Large intestine (tissue), 3 donors: ENCODE measurements at regions not wholly inside any gene's neighbourhood (a gene's known extent, or its start where the extent isn't known, plus 50 kb on each side); places are given as distances from the start of the nearest gene placed in this dataset.
"Not testable (repeated sequence)": the region's sequence is repeated elsewhere in the genome, so short reads cannot be mapped to it uniquely, and the experiment has no call there.

ENCODE experiments used
- DNase-seq, 2 donors: peaks; one replicate each; pipeline versions ENCODE4 v3.0.0 to v3.0.0-alpha.2; 2013
- H3K27ac ChIP-seq: one replicate; pipeline ENCODE4 v1.5.1; 2013; ENCODE audit warnings: low read length
- H3K27me3 ChIP-seq: 2 replicates; pipeline ENCODE4 v1.6.1; 2013; ENCODE audit warnings: low read length; ENCODE audit not compliant: control insufficient read depth, insufficient read depth
- H3K36me3 ChIP-seq: 2 replicates; pipeline ENCODE4 v1.6.1; 2013; ENCODE audit warnings: low read length; ENCODE audit not compliant: control insufficient read depth, insufficient read depth
- H3K4me1 ChIP-seq: one replicate; pipeline ENCODE4 v1.6.1; 2013; ENCODE audit warnings: low read length; ENCODE audit not compliant: control insufficient read depth, insufficient read depth
- H3K4me3 ChIP-seq: one replicate; pipeline ENCODE4 v1.5.1; 2013; ENCODE audit warnings: low read length
- H3K9me3 ChIP-seq: one replicate; pipeline ENCODE4 v1.6.1; 2013; ENCODE audit warnings: mild to moderate bottlenecking, low read depth, low read length, moderate library complexity; ENCODE audit not compliant: control insufficient read depth
- WGBS: methylation state at CpG from one replicate; pipeline ENCODE4 v1.1.5; 2013; ENCODE audit warnings: low lambda C conversion rate; ENCODE audit not compliant: insufficient coverage; 5-methylcytosine and 5-hydroxymethylcytosine counted together

GRCh38 chr17:15802917-15803316 is 70.8 kb downstream of the TBC1D26 start:
- not testable (repeated sequence) for H3K27ac ChIP-seq, DNase-seq, H3K9me3 ChIP-seq, H3K27me3 ChIP-seq, H3K4me3 ChIP-seq, H3K4me1 ChIP-seq, H3K36me3 ChIP-seq
- WGBS, result no CpG with 5 or more reads among the region's 1 CpG

- not testable (repeated sequence) for H3K9me3 ChIP-seq, H3K27me3 ChIP-seq, H3K4me3 ChIP-seq, H3K27ac ChIP-seq, H3K4me1 ChIP-seq, H3K36me3 ChIP-seq, DNase-seq
- no CpG with 5 or more reads among the region's 4 CpGs for WGBS
Observed at GRCh38 chr17:15806825-15807224, 74.7 kb downstream of the TBC1D26 start.

GRCh38 chr17:15813388-15813787 is 81.3 kb downstream of the TBC1D26 start:
- not testable (repeated sequence) for DNase-seq, H3K4me3 ChIP-seq, H3K27me3 ChIP-seq, H3K27ac ChIP-seq, H3K4me1 ChIP-seq, H3K36me3 ChIP-seq, H3K9me3 ChIP-seq
- WGBS, result no CpG with 5 or more reads among the region's 7 CpGs

GRCh38 chr17:15814003-15814402 is 81.9 kb downstream of the TBC1D26 start:
- not testable (repeated sequence) for H3K9me3 ChIP-seq, H3K36me3 ChIP-seq, H3K27ac ChIP-seq, DNase-seq, H3K4me1 ChIP-seq, H3K4me3 ChIP-seq, H3K27me3 ChIP-seq
- WGBS, result no CpG with 5 or more reads among the region's 3 CpGs

GRCh38 chr17:15817861-15818260 is 85.8 kb downstream of the TBC1D26 start:
- WGBS, result no CpG with 5 or more reads among the region's 20 CpGs
- H3K4me1 ChIP-seq, DNase-seq, H3K27ac ChIP-seq, H3K4me3 ChIP-seq, H3K9me3 ChIP-seq, H3K36me3 ChIP-seq, H3K27me3 ChIP-seq: not testable (repeated sequence)

GRCh38 chr17:15822280-15822679 is 90.2 kb downstream of the TBC1D26 start:
- H3K36me3 ChIP-seq, DNase-seq, H3K9me3 ChIP-seq, H3K27ac ChIP-seq, H3K27me3 ChIP-seq, H3K4me3 ChIP-seq, H3K4me1 ChIP-seq: not testable (repeated sequence)
- WGBS, result no CpG with 5 or more reads among the region's 5 CpGs

GRCh38 chr17:15828727-15829314 is 96.7 kb downstream of the TBC1D26 start:
- not testable (repeated sequence) for H3K4me3 ChIP-seq, H3K4me1 ChIP-seq, H3K27ac ChIP-seq, H3K9me3 ChIP-seq, H3K27me3 ChIP-seq, H3K36me3 ChIP-seq
- WGBS, result no CpG with 5 or more reads among the region's 10 CpGs
- DNase-seq, result peak; percentile 64 to 72

- not testable (repeated sequence) for H3K4me3 ChIP-seq, H3K4me1 ChIP-seq, H3K9me3 ChIP-seq, H3K27ac ChIP-seq, H3K27me3 ChIP-seq, DNase-seq, H3K36me3 ChIP-seq
- WGBS, result no CpG with 5 or more reads among the region's 4 CpGs
Observed at GRCh38 chr17:15830221-15830620, 98.1 kb downstream of the TBC1D26 start.

- WGBS, result 88% methylated on average over 2 of the region's 6 CpGs
- not testable (repeated sequence) for DNase-seq, H3K27me3 ChIP-seq, H3K4me1 ChIP-seq, H3K27ac ChIP-seq, H3K9me3 ChIP-seq, H3K36me3 ChIP-seq, H3K4me3 ChIP-seq
Observed at GRCh38 chr17:15831182-15831581, 99.1 kb downstream of the TBC1D26 start.

GRCh38 chr17:15832921-15833480 is 100.9 kb downstream of the TBC1D26 start:
- H3K9me3 ChIP-seq, H3K4me1 ChIP-seq, H3K27me3 ChIP-seq, DNase-seq, H3K36me3 ChIP-seq, H3K27ac ChIP-seq, H3K4me3 ChIP-seq: not testable (repeated sequence)
- WGBS, result no CpG with 5 or more reads among the region's 11 CpGs

- not testable (repeated sequence) for H3K9me3 ChIP-seq, H3K4me1 ChIP-seq
- WGBS, result no CpG with 5 or more reads among the region's 5 CpGs
Observed at GRCh38 chr17:15833890-15834289, 101.8 kb downstream of the TBC1D26 start.

More at GRCh38 chr17:15833890-15834289, 101.8 kb downstream of the TBC1D26 start:
- not testable (repeated sequence) for DNase-seq, H3K36me3 ChIP-seq, H3K27ac ChIP-seq, H3K27me3 ChIP-seq, H3K4me3 ChIP-seq
